Kidney (tissue), 13 donors: ENCODE measurements at regions not wholly inside any gene's neighbourhood (a gene's known extent, or its start where the extent isn't known, plus 50 kb on each side); places are given as distances from the start of the nearest gene placed in this dataset.

Experiments
- DNase-seq, 5 donors: peaks; one replicate each; pipeline ENCODE4 v3.0.0-alpha.2; 2013 to 2020
- FAIRE-seq: peaks from 2 replicates; lab custom pipeline; 2012; peaks lifted over from hg19 to GRCh38; lab: Jason Lieb, UNC
- H3K27ac ChIP-seq, 2 donors: one replicate each; pipeline ENCODE4 v1.7.0; 2013; ENCODE audit warnings: low read depth in 2 of 2, low read length in 2 of 2, inconsistent platforms in 1 of 2
- H3K27me3 ChIP-seq: one replicate; pipeline ENCODE4 v1.7.1; 2013; ENCODE audit warnings: low read length, inconsistent platforms; ENCODE audit not compliant: control insufficient read depth, insufficient read depth
- H3K36me3 ChIP-seq, 3 donors: one replicate each; pipeline versions ENCODE4 v1.7.0 to v1.7.1; 2013; ENCODE audit warnings: low read length in 3 of 3, control low read depth in 1 of 3, inconsistent platforms in 1 of 3; ENCODE audit not compliant: insufficient read depth in 3 of 3, control insufficient read depth in 2 of 3
- H3K4me1 ChIP-seq, 3 donors: one replicate each; pipeline versions ENCODE4 v1.7.0 to v1.7.1; 2013; ENCODE audit warnings: low read length in 3 of 3, inconsistent platforms in 1 of 3, low read depth in 1 of 3; ENCODE audit not compliant: control insufficient read depth in 2 of 3, insufficient read depth in 2 of 3
- H3K4me3 ChIP-seq, 3 donors: one replicate each; pipeline versions ENCODE4 v1.7.0 to v1.8.1; 2013; ENCODE audit warnings: low read length in 3 of 3, control low read depth in 1 of 3, inconsistent platforms in 1 of 3
- H3K9ac ChIP-seq, 3 donors: one replicate each; pipeline versions ENCODE4 v1.7.0 to v1.7.1; 2013; ENCODE audit warnings: low read length in 3 of 3, control low read depth in 1 of 3, inconsistent platforms in 1 of 3
- H3K9me3 ChIP-seq, 3 donors: one replicate each; pipeline versions ENCODE4 v1.7.0 to v1.7.1; 2013; ENCODE audit warnings: low read length in 3 of 3, control low read depth in 1 of 3, inconsistent platforms in 1 of 3; ENCODE audit not compliant: control insufficient read depth in 2 of 3, insufficient read depth in 1 of 3
- intact Hi-C: fragments of 100-400 bp; cut with DNase I; formaldehyde crosslinking; loops from one replicate; pipeline ENCODE4 v1.11.1; 2022
- TF ChIP-seq, protein P1 (sequence below): IDR thresholded peaks from 3 replicates; pipeline ENCODE4 v1.5.1; 2012; ENCODE audit warnings: mild to moderate bottlenecking, moderate library complexity, borderline replicate concordance; ENCODE audit not compliant: insufficient read depth; ENCODE audit errors: extremely low read depth
- donor health status: control.
- donor health status: control.
- donor health status: control.
- donor health status: control.
- donor health status: control.
- donor health status: DM: yes; HTN: yes; CAD: no.
- donor health status: Normal renal cell carcinoma (clear cell type).

DNA sequence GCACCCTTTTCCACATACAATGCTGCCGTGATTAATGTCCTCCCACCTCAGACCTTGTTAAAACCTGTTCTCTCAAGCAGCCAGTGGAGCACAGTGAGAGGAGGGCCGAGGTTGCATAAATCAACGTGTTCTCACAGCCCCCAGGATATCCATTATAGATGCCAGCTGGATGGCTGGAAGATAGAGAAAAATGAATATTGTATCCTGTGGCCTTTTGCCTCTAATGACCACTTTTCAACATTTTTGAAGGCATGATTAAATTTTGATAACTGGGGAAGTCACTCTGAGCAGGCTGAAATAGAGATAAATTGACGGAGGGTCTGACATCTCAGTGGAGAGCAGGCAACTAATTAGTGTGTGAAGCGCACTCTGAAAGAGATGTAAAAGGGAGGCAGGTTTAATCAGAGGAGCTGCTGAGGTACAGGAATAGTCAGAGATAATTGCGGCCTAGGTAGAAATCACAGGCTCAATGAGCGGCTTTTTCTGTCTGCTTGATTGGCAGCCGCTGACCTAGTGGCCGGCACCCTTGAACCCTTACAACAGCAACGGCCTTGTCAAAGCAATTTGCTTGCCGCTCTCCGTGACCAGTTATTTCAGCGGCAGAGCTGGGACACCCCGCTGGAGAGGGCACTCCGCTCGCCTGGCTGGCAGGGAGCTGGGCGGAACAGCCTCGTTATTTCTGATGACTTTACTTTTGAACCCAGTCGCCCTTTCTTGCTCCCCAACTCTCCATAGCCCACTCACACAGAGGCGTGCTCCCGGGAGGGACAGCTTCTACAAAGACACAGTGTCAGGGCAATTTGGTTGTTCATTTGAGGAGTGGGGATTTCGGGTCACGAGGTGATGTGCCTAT lies 560.7 kb downstream of the PSAT1 start:
- Histone ChIP-seq H3K4me3 (no peak overlapping the region), H3K9ac (no peak overlapping the region), H3K36me3 (no peaks in the 10 kb centered on the region), H3K27me3 (no peaks in the 10 kb centered on the region), H3K4me1 (no peaks in the 10 kb centered on the region), H3K9me3 (no peaks in the 10 kb centered on the region), H3K27ac (no peak overlapping the region)
- FAIRE-seq (no peak), DNase-seq (peak; percentile 42 to 75 (median 54))
- intact Hi-C loops: no loop called here
- TF ChIP-seq, protein P1, sequence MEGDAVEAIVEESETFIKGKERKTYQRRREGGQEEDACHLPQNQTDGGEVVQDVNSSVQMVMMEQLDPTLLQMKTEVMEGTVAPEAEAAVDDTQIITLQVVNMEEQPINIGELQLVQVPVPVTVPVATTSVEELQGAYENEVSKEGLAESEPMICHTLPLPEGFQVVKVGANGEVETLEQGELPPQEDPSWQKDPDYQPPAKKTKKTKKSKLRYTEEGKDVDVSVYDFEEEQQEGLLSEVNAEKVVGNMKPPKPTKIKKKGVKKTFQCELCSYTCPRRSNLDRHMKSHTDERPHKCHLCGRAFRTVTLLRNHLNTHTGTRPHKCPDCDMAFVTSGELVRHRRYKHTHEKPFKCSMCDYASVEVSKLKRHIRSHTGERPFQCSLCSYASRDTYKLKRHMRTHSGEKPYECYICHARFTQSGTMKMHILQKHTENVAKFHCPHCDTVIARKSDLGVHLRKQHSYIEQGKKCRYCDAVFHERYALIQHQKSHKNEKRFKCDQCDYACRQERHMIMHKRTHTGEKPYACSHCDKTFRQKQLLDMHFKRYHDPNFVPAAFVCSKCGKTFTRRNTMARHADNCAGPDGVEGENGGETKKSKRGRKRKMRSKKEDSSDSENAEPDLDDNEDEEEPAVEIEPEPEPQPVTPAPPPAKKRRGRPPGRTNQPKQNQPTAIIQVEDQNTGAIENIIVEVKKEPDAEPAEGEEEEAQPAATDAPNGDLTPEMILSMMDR: no peak

DNA sequence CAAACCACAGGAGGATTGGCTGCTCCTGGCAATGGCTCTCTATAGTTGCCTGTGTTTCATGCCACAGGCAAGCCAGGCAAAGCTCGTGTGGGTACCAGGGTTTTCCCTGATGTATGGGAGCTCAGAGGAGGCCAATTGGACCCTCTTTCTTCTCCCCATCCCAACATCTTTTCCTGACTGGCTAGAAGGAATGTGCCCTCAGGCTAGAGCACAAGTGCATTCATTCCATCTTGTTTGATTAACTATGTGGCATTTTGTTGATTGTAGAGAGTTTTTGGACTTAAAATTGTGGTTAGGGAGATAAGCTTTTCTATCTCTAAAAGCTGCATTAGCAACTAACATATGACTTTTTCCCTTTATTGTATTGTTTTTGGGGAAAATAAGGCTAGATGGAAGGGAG lies 561.3 kb downstream of the PSAT1 start:
- Histone ChIP-seq H3K27ac (no peak overlapping the region), H3K36me3 (no peaks in the 10 kb centered on the region), H3K27me3 (no peaks in the 10 kb centered on the region), H3K9ac (no peak overlapping the region), H3K9me3 (no peaks in the 10 kb centered on the region), H3K4me3 (no peak overlapping the region), H3K4me1 (no peaks in the 10 kb centered on the region)
- intact Hi-C loops: no loop called here
- TF ChIP-seq, protein P1: no peak
- FAIRE-seq (no peak), DNase-seq (no peak)

DNA sequence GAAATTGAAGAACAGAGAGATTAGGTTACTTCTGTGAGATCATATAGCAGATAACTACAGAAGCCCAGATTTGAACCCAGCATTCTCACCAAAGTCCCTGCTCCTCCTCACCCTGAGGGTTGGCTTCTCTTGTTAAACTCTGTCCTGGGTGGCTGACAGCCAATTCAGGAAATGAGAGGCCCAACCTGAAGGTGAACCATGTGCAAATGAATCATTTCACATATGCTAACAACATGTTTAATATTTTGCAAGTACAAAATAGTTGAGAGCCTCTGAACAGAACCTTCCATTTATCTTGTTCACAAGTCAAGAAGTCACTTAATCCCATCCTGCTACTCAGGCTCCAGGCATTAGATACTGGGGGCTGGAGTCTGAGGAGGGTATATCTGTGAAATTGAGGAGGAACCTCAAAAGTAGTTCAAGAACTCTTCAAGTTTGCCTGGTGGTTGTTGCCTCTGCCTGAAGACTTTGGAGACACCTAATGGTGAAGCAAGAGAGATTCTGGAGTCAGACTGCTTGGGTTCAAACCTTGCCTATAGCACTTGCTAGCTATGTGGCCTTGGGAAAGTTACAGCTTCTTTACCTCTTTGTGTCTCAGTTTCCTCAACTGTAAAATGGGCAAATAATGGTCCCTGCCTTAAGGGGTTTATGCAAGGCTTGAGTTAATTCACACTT lies 564.0 kb downstream of the PSAT1 start:
- H3K36me3 ChIP-seq: no peaks in the 10 kb centered on the region
- no peak overlapping the region for H3K9ac ChIP-seq
- no peaks in the 10 kb centered on the region for H3K27me3 ChIP-seq
- H3K27ac ChIP-seq: no peak overlapping the region
- FAIRE-seq: no peak
- DNase-seq: no peak
- H3K9me3 ChIP-seq: no peaks in the 10 kb centered on the region
- intact Hi-C loops: no loop called here
- H3K4me3 ChIP-seq: no peak overlapping the region
- TF ChIP-seq, protein P1: no peak
- no peaks in the 10 kb centered on the region for H3K4me1 ChIP-seq
